SK-N-SH (cell line): ENCODE measurements at regions not wholly inside any gene's neighbourhood (a gene's known extent, or its start where the extent isn't known, plus 50 kb on each side); places are given as distances from the start of the nearest gene placed in this dataset.

Source experiments
- CTCF ChIA-PET: fragments of 300-600, 350-600 bp; formaldehyde crosslinking; extraction: SDS; loops from one replicate; lab custom pipeline; 2021; lab: Yijun Ruan, JAX
- POLR2A ChIA-PET: fragments of 350-600 bp; sonication (Branson Sonifier 250); formaldehyde crosslinking; extraction: SDS; loops from one replicate; lab custom pipeline; 2020; ENCODE audit warnings: antibody characterized with exemption, inconsistent platforms; lab: Yijun Ruan, JAX
- DNase-seq: peaks from one replicate; pipeline ENCODE4 v3.0.0; 2012
- H2AFZ ChIP-seq: fragments of 200-600 bp; sonication (generic); 2 replicates; pipeline ENCODE4 v1.8.1; 2016; ENCODE audit warnings: antibody characterized with exemption, mild to moderate bottlenecking, low read depth
- H3F3A ChIP-seq: fragments of 200-600 bp; sonication (generic); replicated peaks from 2 replicates; pipeline ENCODE3; 2016; ENCODE audit warnings: antibody characterized with exemption, mild to moderate bottlenecking; ENCODE audit not compliant: insufficient read depth
- H3K27ac ChIP-seq, 2 experiments: fragments of 200-500 bp in 1 of 2; fragments of 200-600 bp in 1 of 2; sonication (Bioruptor generic) in 1 of 2; sonication (generic), shearing (Covaris generic) in 1 of 2; 2 replicates each; pipeline versions ENCODE4 v1.5.1 to v1.6.1; 2014 to 2016; ENCODE audit warnings: low read depth in 2 of 2, inconsistent platforms in 1 of 2, low read length in 1 of 2, mild to moderate bottlenecking in 1 of 2, mixed read lengths in 1 of 2
- H3K27me3 ChIP-seq: fragments of 200-600 bp; sonication (generic), shearing (Covaris generic); 2 replicates; pipeline ENCODE4 v1.6.1; 2016; ENCODE audit warnings: mixed run types; ENCODE audit not compliant: insufficient read depth
- H3K36me3 ChIP-seq, 2 experiments: fragments of 200-500 bp in 1 of 2; fragments of 200-600 bp in 1 of 2; sonication (Bioruptor generic) in 1 of 2; sonication (generic) in 1 of 2; replicated peaks in 1 of 2; 2 replicates each; pipeline versions ENCODE3 to v1.5.1; 2014 to 2016; ENCODE audit warnings: low read length in 1 of 2, mild to moderate bottlenecking in 1 of 2; ENCODE audit not compliant: insufficient read depth in 2 of 2, control insufficient read depth in 1 of 2
- H3K4me1 ChIP-seq, 2 experiments: fragments of 200-500 bp in 1 of 2; fragments of 200-600 bp in 1 of 2; sonication (Bioruptor generic) in 1 of 2; sonication (generic), shearing (Covaris generic) in 1 of 2; 2 replicates each; pipeline versions ENCODE4 v1.5.1 to v1.6.1; 2014 to 2016; ENCODE audit warnings: low read depth in 1 of 2, low read length in 1 of 2, mixed run types in 1 of 2; ENCODE audit not compliant: insufficient read depth in 2 of 2, control insufficient read depth in 1 of 2
- H3K4me2 ChIP-seq: fragments of 200-600 bp; sonication (generic), shearing (Covaris generic); 2 replicates; pipeline ENCODE4 v1.6.1; 2017; ENCODE audit warnings: mixed run types
- H3K4me3 ChIP-seq, 2 experiments: fragments of 200-500 bp in 1 of 2; fragments of 200-600 bp in 1 of 2; sonication (Bioruptor generic) in 1 of 2; sonication (generic), shearing (Covaris generic) in 1 of 2; 2 replicates each; pipeline versions ENCODE4 v1.5.1 to v1.8.1; 2014 to 2016; ENCODE audit warnings: low read depth in 2 of 2, inconsistent platforms in 1 of 2, low read length in 1 of 2, mild to moderate bottlenecking in 1 of 2, mixed read lengths in 1 of 2, moderate library complexity in 1 of 2
- H3K79me2 ChIP-seq: fragments of 200-600 bp; sonication (generic); 2 replicates; pipeline ENCODE4 v1.8.1; 2017; ENCODE audit warnings: mild to moderate bottlenecking; ENCODE audit not compliant: insufficient read depth
- H3K9ac ChIP-seq: fragments of 200-600 bp; sonication (generic); 2 replicates; pipeline ENCODE4 v1.6.1; 2017; ENCODE audit warnings: mixed run types
- H3K9me2 ChIP-seq: fragments of 200-600 bp; sonication (generic); 2 replicates; pipeline ENCODE4 v1.6.1; 2017; ENCODE audit warnings: mixed run types
- H3K9me3 ChIP-seq: fragments of 200-600 bp; sonication (generic); 2 replicates; pipeline ENCODE4 v1.6.1; 2017; ENCODE audit warnings: mixed run types, mild to moderate bottlenecking, moderate library complexity
- H4K20me1 ChIP-seq: fragments of 200-600 bp; sonication (generic); 2 replicates; pipeline ENCODE4 v1.6.1; 2017; ENCODE audit warnings: mild to moderate bottlenecking, mixed run types; ENCODE audit not compliant: insufficient read depth
- CHD2 ChIP-seq: fragments of 150-350 bp; IDR thresholded peaks from 2 replicates; pipeline ENCODE4 v1.6.1; 2018; ENCODE audit warnings: low read length; ENCODE audit not compliant: partially characterized antibody
- ELF1 ChIP-seq: IDR thresholded peaks from 2 replicates; pipeline ENCODE4 v1.4.0; 2012
- FOSL2 ChIP-seq: IDR thresholded peaks from 2 replicates; pipeline ENCODE4 v1.4.0; 2012; ENCODE audit warnings: low read depth, mild to moderate bottlenecking, moderate library complexity, borderline replicate concordance
- FOXJ3 ChIP-seq: sonication (generic); formaldehyde crosslinking; IDR thresholded peaks from 2 replicates; pipeline ENCODE4 v1.5.1; 2020; ENCODE audit warnings: mild to moderate bottlenecking, missing genetic modification reagents
- FOXM1 ChIP-seq: IDR thresholded peaks from 2 replicates; pipeline ENCODE4 v1.4.0; 2012; ENCODE audit warnings: low read depth, mild to moderate bottlenecking
- GATA2 ChIP-seq: sonication (generic); formaldehyde crosslinking; IDR thresholded peaks from 2 replicates; pipeline ENCODE4 v1.5.0; 2020; ENCODE audit warnings: mild to moderate bottlenecking, missing genetic modification reagents
- JUND ChIP-seq: IDR thresholded peaks from 2 replicates; pipeline ENCODE4 v1.4.0; 2012
- MEF2A ChIP-seq: IDR thresholded peaks from 2 replicates; pipeline ENCODE4 v1.4.0; 2012; ENCODE audit warnings: low read depth, borderline replicate concordance
- NFIC ChIP-seq: IDR thresholded peaks from 2 replicates; pipeline ENCODE4 v1.4.0; 2012; ENCODE audit warnings: borderline replicate concordance
- POLR2AphosphoS5 ChIP-seq: IDR thresholded peaks from 2 replicates; pipeline ENCODE4 v1.6.1; 2012; ENCODE audit warnings: low read depth, low read length
- RFX5 ChIP-seq: IDR thresholded peaks from 2 replicates; pipeline ENCODE4 v1.6.1; 2012; ENCODE audit warnings: mild to moderate bottlenecking, improper control_type of control experiment, low read length
- RXRA ChIP-seq: IDR thresholded peaks from 2 replicates; pipeline ENCODE4 v1.4.0; 2012; ENCODE audit warnings: low read depth, mild to moderate bottlenecking, borderline replicate concordance
- TCF12 ChIP-seq: IDR thresholded peaks from 2 replicates; pipeline ENCODE4 v1.4.0; 2012
- YY1 ChIP-seq: IDR thresholded peaks from 2 replicates; pipeline ENCODE4 v1.4.0; 2012; ENCODE audit warnings: low read depth, mild to moderate bottlenecking
- WGBS: methylation state at CpG from one replicate; pipeline ENCODE4 v1.1.6; 2017; ENCODE audit warnings: low lambda C conversion rate; 5-methylcytosine and 5-hydroxymethylcytosine counted together
- TF ChIP-seq, protein P1 (sequence below): IDR thresholded peaks from 2 replicates; pipeline ENCODE4 v1.4.0; 2012; ENCODE audit warnings: low read depth, borderline replicate concordance
- TF ChIP-seq, protein P2 (sequence below): fragments of 200-600 bp; sonication (generic); IDR thresholded peaks from 2 replicates; pipeline ENCODE4 v1.6.1; 2017; ENCODE audit warnings: antibody characterized with exemption, mild to moderate bottlenecking, moderate library complexity
- TF ChIP-seq, protein P3 (sequence below): IDR thresholded peaks from 2 replicates; pipeline ENCODE4 v1.6.1; 2012; ENCODE audit warnings: mild to moderate bottlenecking, low read depth, low read length, moderate library complexity
- TF ChIP-seq, protein P4 (sequence below): IDR thresholded peaks from 2 replicates; pipeline ENCODE4 v1.4.0; 2012; ENCODE audit warnings: low read depth
- TF ChIP-seq, protein P5 (sequence below): fragments of 150-350 bp; IDR thresholded peaks from 2 replicates; pipeline ENCODE4 v1.6.1; 2017; ENCODE audit warnings: antibody characterized with exemption, low read length, low read depth, borderline replicate concordance

DNA sequence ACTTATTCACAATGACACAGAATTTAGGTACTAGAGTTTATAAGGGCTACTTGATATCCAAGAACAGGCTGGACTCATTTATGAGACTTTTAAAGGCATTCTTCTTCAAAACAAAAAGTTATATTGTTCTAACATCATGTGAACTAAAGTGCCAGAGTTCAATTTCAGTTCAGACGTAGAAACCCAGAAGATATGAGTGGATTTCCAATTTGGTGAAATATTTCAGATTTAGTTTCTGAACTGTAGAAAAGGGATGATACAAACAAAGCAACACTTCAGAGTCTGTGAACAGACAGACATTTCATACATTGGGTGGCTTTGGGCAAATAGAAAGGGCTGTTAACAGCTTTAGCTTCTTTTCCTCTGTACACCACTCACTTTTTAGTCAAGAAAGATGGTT, 384.0 kb downstream of the NR2F1-AS1 start:
- CTCF ChIA-PET, result no interaction called here
- TF ChIP-seq, protein P1, sequence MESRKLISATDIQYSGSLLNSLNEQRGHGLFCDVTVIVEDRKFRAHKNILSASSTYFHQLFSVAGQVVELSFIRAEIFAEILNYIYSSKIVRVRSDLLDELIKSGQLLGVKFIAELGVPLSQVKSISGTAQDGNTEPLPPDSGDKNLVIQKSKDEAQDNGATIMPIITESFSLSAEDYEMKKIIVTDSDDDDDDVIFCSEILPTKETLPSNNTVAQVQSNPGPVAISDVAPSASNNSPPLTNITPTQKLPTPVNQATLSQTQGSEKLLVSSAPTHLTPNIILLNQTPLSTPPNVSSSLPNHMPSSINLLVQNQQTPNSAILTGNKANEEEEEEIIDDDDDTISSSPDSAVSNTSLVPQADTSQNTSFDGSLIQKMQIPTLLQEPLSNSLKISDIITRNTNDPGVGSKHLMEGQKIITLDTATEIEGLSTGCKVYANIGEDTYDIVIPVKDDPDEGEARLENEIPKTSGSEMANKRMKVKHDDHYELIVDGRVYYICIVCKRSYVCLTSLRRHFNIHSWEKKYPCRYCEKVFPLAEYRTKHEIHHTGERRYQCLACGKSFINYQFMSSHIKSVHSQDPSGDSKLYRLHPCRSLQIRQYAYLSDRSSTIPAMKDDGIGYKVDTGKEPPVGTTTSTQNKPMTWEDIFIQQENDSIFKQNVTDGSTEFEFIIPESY, result no peak
- TF ChIP-seq YY1, result no peak
- no peak for TF ChIP-seq POLR2AphosphoS5
- TF ChIP-seq TCF12, result no peak
- TF ChIP-seq, protein P2, sequence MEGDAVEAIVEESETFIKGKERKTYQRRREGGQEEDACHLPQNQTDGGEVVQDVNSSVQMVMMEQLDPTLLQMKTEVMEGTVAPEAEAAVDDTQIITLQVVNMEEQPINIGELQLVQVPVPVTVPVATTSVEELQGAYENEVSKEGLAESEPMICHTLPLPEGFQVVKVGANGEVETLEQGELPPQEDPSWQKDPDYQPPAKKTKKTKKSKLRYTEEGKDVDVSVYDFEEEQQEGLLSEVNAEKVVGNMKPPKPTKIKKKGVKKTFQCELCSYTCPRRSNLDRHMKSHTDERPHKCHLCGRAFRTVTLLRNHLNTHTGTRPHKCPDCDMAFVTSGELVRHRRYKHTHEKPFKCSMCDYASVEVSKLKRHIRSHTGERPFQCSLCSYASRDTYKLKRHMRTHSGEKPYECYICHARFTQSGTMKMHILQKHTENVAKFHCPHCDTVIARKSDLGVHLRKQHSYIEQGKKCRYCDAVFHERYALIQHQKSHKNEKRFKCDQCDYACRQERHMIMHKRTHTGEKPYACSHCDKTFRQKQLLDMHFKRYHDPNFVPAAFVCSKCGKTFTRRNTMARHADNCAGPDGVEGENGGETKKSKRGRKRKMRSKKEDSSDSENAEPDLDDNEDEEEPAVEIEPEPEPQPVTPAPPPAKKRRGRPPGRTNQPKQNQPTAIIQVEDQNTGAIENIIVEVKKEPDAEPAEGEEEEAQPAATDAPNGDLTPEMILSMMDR, result no peak
- no peak for TF ChIP-seq MEF2A
- no peak for TF ChIP-seq FOXJ3
- TF ChIP-seq, protein P3, sequence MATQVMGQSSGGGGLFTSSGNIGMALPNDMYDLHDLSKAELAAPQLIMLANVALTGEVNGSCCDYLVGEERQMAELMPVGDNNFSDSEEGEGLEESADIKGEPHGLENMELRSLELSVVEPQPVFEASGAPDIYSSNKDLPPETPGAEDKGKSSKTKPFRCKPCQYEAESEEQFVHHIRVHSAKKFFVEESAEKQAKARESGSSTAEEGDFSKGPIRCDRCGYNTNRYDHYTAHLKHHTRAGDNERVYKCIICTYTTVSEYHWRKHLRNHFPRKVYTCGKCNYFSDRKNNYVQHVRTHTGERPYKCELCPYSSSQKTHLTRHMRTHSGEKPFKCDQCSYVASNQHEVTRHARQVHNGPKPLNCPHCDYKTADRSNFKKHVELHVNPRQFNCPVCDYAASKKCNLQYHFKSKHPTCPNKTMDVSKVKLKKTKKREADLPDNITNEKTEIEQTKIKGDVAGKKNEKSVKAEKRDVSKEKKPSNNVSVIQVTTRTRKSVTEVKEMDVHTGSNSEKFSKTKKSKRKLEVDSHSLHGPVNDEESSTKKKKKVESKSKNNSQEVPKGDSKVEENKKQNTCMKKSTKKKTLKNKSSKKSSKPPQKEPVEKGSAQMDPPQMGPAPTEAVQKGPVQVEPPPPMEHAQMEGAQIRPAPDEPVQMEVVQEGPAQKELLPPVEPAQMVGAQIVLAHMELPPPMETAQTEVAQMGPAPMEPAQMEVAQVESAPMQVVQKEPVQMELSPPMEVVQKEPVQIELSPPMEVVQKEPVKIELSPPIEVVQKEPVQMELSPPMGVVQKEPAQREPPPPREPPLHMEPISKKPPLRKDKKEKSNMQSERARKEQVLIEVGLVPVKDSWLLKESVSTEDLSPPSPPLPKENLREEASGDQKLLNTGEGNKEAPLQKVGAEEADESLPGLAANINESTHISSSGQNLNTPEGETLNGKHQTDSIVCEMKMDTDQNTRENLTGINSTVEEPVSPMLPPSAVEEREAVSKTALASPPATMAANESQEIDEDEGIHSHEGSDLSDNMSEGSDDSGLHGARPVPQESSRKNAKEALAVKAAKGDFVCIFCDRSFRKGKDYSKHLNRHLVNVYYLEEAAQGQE, result no peak
- TF ChIP-seq, protein P4, sequence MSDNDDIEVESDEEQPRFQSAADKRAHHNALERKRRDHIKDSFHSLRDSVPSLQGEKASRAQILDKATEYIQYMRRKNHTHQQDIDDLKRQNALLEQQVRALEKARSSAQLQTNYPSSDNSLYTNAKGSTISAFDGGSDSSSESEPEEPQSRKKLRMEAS, result no peak
- no peak for TF ChIP-seq RXRA
- TF ChIP-seq FOXM1, result no peak
- no peak for TF ChIP-seq JUND
- TF ChIP-seq FOSL2, result no peak
- TF ChIP-seq CHD2, result no peak
- TF ChIP-seq GATA2 (CRISPR knock-in tag), result no peak
- TF ChIP-seq RFX5, result no peak
- TF ChIP-seq ELF1, result no peak
- TF ChIP-seq, protein P5, sequence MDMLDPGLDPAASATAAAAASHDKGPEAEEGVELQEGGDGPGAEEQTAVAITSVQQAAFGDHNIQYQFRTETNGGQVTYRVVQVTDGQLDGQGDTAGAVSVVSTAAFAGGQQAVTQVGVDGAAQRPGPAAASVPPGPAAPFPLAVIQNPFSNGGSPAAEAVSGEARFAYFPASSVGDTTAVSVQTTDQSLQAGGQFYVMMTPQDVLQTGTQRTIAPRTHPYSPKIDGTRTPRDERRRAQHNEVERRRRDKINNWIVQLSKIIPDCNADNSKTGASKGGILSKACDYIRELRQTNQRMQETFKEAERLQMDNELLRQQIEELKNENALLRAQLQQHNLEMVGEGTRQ, result no peak
- no peak for TF ChIP-seq NFIC
- no peaks in the 10 kb centered on the region for H3K79me2 ChIP-seq
- H3K9me3 ChIP-seq, result peaks cover 11% of the 10 kb centered on the region; the same call in 1 of the 2 replicates
- H3F3A ChIP-seq, result no peaks in the 10 kb centered on the region
- H3K9me2 ChIP-seq, result no peaks in the 10 kb centered on the region
- no peak overlapping the region for H3K4me2 ChIP-seq
- H3K27ac ChIP-seq, result no peak overlapping the region
- no peaks in the 10 kb centered on the region for H3K27me3 ChIP-seq
- 90% methylated on average over 1 of the region's 1 CpG for WGBS
- H2AFZ ChIP-seq, result no peak overlapping the region
- no peak overlapping the region for H3K4me3 ChIP-seq
- POLR2A ChIA-PET, result no interaction called here
- H3K36me3 ChIP-seq, result peaks cover 0 to 3% of the 10 kb centered on the region in 2 experiments
- H3K4me1 ChIP-seq, result peaks cover 6 to 10% of the 10 kb centered on the region in 2 experiments
- no peak overlapping the region for H3K9ac ChIP-seq
- no peak for DNase-seq
- H4K20me1 ChIP-seq, result no peaks in the 10 kb centered on the region
